ENCODE measurements at regions not wholly inside any gene's neighbourhood (a gene's known extent, or its start where the extent isn't known, plus 50 kb on each side); places are given as distances from the start of the nearest gene placed in this dataset.

GRCh38 chr5:8327016-8327415, 458.1 kb downstream of the MTRR start:
- DNase-seq (ENCODE audit: low read depth) = no peak

GRCh38 chr5:8329773-8330172, 460.8 kb downstream of the MTRR start:
- no peak for DNase-seq (ENCODE audit: low read depth)

GRCh38 chr5:8332666-8333445, 463.9 kb downstream of the MTRR start:
- DNase-seq (ENCODE audit: low read depth) = no peak

- DNase-seq (ENCODE audit: low read depth) = no peak
These were observed 464.5 kb downstream of the MTRR start for GRCh38 chr5:8333485-8333884.

GRCh38 chr5:8333977-8334376, 465.0 kb downstream of the MTRR start:
- no peak for DNase-seq (ENCODE audit: low read depth)

- DNase-seq (ENCODE audit: low read depth) = no peak
These were observed 471.3 kb downstream of the MTRR start for GRCh38 chr5:8340261-8340660.

- no peak for DNase-seq (ENCODE audit: low read depth)
These were observed 471.9 kb downstream of the MTRR start for GRCh38 chr5:8340739-8341344.

- no peak for DNase-seq (ENCODE audit: low read depth)
These were observed 472.5 kb downstream of the MTRR start for GRCh38 chr5:8341406-8341805.

GRCh38 chr5:8347984-8348383, 479.0 kb downstream of the MTRR start:
- no peak for DNase-seq (ENCODE audit: low read depth)

- DNase-seq (ENCODE audit: low read depth) = no peak
These were observed 480.9 kb downstream of the MTRR start for GRCh38 chr5:8349855-8350254.

- DNase-seq (ENCODE audit: low read depth) = no peak
These were observed 481.8 kb downstream of the MTRR start for GRCh38 chr5:8350644-8351339.

GRCh38 chr5:8355981-8356380, 487.0 kb downstream of the MTRR start:
- DNase-seq (ENCODE audit: low read depth) = no peak

- no peak for DNase-seq (ENCODE audit: low read depth)
These were observed 491.1 kb downstream of the MTRR start for GRCh38 chr5:8360012-8360411.

- no peak for DNase-seq (ENCODE audit: low read depth)
These were observed 493.5 kb downstream of the MTRR start for GRCh38 chr5:8362495-8362894.

- no peak for DNase-seq (ENCODE audit: low read depth)
These were observed 494.2 kb downstream of the MTRR start for GRCh38 chr5:8363138-8363537.

GRCh38 chr5:8366266-8366665, 497.3 kb downstream of the MTRR start:
- no peak for DNase-seq (ENCODE audit: low read depth)

GRCh38 chr5:8376478-8376877, 507.5 kb downstream of the MTRR start:
- DNase-seq (ENCODE audit: low read depth) = no peak

- no peak for DNase-seq (ENCODE audit: low read depth)
These were observed 513.0 kb downstream of the MTRR start for GRCh38 chr5:8381972-8382371.

GRCh38 chr5:8382456-8382855, 513.5 kb downstream of the MTRR start:
- no peak for DNase-seq (ENCODE audit: low read depth)

GRCh38 chr5:8383616-8384015, 514.7 kb downstream of the MTRR start:
- no peak for DNase-seq (ENCODE audit: low read depth)

GRCh38 chr5:8386719-8387288, 517.9 kb downstream of the MTRR start:
- no peak for DNase-seq (ENCODE audit: low read depth)

GRCh38 chr5:8391911-8392310, 523.0 kb downstream of the MTRR start:
- DNase-seq (ENCODE audit: low read depth) = no peak

- DNase-seq (ENCODE audit: low read depth) = no peak
These were observed 524.3 kb downstream of the MTRR start for GRCh38 chr5:8393240-8393639.
